ENCODE measurements at regions not wholly inside any gene's neighbourhood (a gene's known extent, or its start where the extent isn't known, plus 50 kb on each side); places are given as distances from the start of the nearest gene placed in this dataset.

- no peak for DNase-seq (ENCODE audit: low spot score, unreplicated experiment)
- H3K27me3 Mint-ChIP-seq: peaks cover 3% of the 10 kb centered on the region
- TF ChIP-seq, protein P1, sequence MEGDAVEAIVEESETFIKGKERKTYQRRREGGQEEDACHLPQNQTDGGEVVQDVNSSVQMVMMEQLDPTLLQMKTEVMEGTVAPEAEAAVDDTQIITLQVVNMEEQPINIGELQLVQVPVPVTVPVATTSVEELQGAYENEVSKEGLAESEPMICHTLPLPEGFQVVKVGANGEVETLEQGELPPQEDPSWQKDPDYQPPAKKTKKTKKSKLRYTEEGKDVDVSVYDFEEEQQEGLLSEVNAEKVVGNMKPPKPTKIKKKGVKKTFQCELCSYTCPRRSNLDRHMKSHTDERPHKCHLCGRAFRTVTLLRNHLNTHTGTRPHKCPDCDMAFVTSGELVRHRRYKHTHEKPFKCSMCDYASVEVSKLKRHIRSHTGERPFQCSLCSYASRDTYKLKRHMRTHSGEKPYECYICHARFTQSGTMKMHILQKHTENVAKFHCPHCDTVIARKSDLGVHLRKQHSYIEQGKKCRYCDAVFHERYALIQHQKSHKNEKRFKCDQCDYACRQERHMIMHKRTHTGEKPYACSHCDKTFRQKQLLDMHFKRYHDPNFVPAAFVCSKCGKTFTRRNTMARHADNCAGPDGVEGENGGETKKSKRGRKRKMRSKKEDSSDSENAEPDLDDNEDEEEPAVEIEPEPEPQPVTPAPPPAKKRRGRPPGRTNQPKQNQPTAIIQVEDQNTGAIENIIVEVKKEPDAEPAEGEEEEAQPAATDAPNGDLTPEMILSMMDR (IDR thresholded peaks at IDR 0.05; ENCODE audit: unreplicated experiment): no peak
- no peaks in the 10 kb centered on the region for H3K9me3 Mint-ChIP-seq (ENCODE audit: low read depth)
- H3K36me3 Mint-ChIP-seq (ENCODE audit: insufficient read depth): no peaks in the 10 kb centered on the region
- peaks cover 2% of the 10 kb centered on the region for H3K4me1 Mint-ChIP-seq (ENCODE audit: low read depth)
- no peak overlapping the region for H3K27ac Mint-ChIP-seq
- H3K4me3 Mint-ChIP-seq (ENCODE audit: low read depth): no peak overlapping the region
Measured at GRCh38 chr13:39956036-39956435, 300.6 kb downstream of the COG6 start.

DNA sequence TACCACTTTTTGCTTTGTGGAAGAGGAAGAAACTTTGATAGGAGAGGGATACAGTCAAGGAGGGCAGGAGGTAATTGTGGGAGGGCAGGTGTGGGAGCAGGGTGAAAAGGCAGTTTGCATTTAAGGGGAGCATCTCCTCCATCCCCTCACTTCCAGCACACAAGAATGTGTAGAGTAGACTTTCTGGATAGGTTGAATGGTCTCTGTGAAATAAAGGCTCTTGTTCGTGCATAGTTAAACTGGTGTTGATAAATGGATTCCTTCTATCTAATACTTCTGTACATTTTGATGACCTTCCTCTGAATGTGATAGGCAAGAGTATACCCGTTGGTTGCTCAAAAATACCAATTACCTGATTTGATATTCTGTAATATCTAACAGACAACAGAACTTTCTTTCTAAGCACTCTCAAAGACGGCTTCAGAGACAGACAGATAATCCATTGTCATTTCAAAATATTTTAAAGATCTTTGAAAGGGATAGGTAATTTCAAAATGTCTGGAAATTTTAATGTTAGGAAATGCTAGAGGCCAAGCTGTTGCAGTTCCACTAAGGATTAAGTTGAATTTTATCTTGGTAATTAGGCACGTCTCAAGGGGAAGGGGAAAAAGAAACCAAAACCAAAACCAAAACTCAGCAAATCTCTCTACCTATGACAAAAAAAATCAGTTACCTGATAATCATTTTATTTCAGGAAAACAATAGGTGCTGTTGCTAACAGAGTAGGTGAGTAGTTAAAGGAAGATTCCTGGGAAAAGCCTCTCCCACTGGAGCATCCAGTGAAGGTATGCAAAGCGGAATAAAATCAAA, 302.6 kb downstream of the COG6 start:
- no peaks in the 10 kb centered on the region for H3K9me3 Mint-ChIP-seq (ENCODE audit: low read depth)
- no peak overlapping the region for H3K27ac Mint-ChIP-seq
- H3K36me3 Mint-ChIP-seq (ENCODE audit: insufficient read depth): no peaks in the 10 kb centered on the region
- DNase-seq (ENCODE audit: low spot score, unreplicated experiment): no peak
- peaks cover 3% of the 10 kb centered on the region for H3K4me1 Mint-ChIP-seq (ENCODE audit: low read depth)
- no peak overlapping the region for H3K4me3 Mint-ChIP-seq (ENCODE audit: low read depth)
- peaks cover 3% of the 10 kb centered on the region for H3K27me3 Mint-ChIP-seq
- TF ChIP-seq, protein P1 (IDR thresholded peaks at IDR 0.05; ENCODE audit: unreplicated experiment): no peak

DNA sequence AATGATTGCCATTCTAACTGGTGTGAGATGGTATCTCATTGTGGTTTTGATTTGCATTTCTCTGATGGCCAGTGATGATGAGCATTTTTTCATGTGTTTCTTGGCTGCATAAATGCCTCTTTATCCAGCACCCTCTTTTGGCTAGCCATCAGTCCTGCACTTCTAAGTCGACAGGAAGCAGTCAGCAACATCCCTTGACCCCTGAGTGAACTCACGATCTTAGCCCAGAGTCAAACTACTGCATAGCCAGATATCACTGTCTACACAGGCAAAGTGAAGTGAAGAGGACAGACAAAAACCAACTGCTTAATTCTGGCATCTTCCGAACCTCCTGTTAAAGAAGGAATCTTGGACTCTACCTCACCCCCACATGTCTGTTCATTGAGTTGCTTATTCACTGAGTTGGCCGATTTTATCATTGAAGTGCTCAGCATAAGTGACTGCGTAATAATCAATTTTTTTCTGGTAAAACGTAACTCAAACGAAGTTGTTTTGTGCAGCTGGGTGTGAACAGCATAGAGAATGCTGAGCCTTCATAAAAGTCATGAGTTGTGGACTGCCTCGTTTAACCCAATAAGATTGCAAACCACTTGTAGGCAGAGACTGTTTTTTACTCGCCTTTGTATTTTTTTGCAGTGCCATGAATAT, 304.2 kb downstream of the COG6 start:
- TF ChIP-seq, protein P1 (IDR thresholded peaks at IDR 0.05; ENCODE audit: unreplicated experiment): no peak
- no peaks in the 10 kb centered on the region for H3K36me3 Mint-ChIP-seq (ENCODE audit: insufficient read depth)
- H3K4me1 Mint-ChIP-seq (ENCODE audit: low read depth): peaks cover 3% of the 10 kb centered on the region
- peaks cover 3% of the 10 kb centered on the region for H3K27me3 Mint-ChIP-seq
- H3K4me3 Mint-ChIP-seq (ENCODE audit: low read depth): no peak overlapping the region
- H3K27ac Mint-ChIP-seq: no peak overlapping the region
- DNase-seq (ENCODE audit: low spot score, unreplicated experiment): no peak
- no peaks in the 10 kb centered on the region for H3K9me3 Mint-ChIP-seq (ENCODE audit: low read depth)

- Mint-ChIP-seq H3K27ac (no peak overlapping the region), H3K4me1 (ENCODE audit: low read depth) (peaks cover 3% of the 10 kb centered on the region), H3K9me3 (ENCODE audit: low read depth) (no peaks in the 10 kb centered on the region), H3K36me3 (ENCODE audit: insufficient read depth) (no peaks in the 10 kb centered on the region), H3K27me3 (peaks cover 3% of the 10 kb centered on the region), H3K4me3 (ENCODE audit: low read depth) (no peak overlapping the region)
- no peak for DNase-seq (ENCODE audit: low spot score, unreplicated experiment)
- TF ChIP-seq, protein P1 (IDR thresholded peaks at IDR 0.05; ENCODE audit: unreplicated experiment): no peak
Measured at GRCh38 chr13:39960191-39960590, 304.7 kb downstream of the COG6 start.

DNA sequence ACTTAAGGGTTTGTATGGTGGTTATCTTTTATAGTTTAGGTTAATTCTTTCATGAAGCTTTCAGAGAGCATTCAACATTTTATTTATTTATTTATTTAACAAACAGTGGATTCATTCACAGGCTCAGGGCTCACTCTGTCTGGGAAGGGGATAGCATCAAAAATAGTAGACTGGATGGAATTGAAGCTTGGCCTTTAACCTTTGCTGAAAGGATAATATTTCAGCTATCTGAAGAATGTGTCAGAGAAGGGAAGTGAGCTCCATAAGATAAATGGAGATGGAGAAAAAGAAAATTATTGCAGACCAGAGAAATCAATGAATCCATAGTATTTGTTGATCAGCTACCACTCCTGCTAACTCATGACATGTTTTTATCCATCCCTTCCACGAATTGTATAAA, 305.6 kb downstream of the COG6 start:
- no peak overlapping the region for H3K27ac Mint-ChIP-seq
- peaks cover 3% of the 10 kb centered on the region for H3K4me1 Mint-ChIP-seq (ENCODE audit: low read depth)
- no peaks in the 10 kb centered on the region for H3K9me3 Mint-ChIP-seq (ENCODE audit: low read depth)
- no peak for DNase-seq (ENCODE audit: low spot score, unreplicated experiment)
- H3K4me3 Mint-ChIP-seq (ENCODE audit: low read depth): no peak overlapping the region
- H3K27me3 Mint-ChIP-seq: no peaks in the 10 kb centered on the region
- TF ChIP-seq, protein P1 (IDR thresholded peaks at IDR 0.05; ENCODE audit: unreplicated experiment): no peak
- H3K36me3 Mint-ChIP-seq (ENCODE audit: insufficient read depth): no peaks in the 10 kb centered on the region
